ENCODE measurements at regions not wholly inside any gene's neighbourhood (a gene's known extent, or its start where the extent isn't known, plus 50 kb on each side); places are given as distances from the start of the nearest gene placed in this dataset.

GRCh38 chr15:47129033-47129432, 588.3 kb upstream of the SEMA6D start:
- TF ChIP-seq CTCF (IDR thresholded peaks at IDR 0.05; ENCODE audit: low read length) (no peak), EZH2 (IDR thresholded peaks at IDR 0.05; ENCODE audit: borderline replicate concordance, low read length) (no peak)
